NCI-H1417 treated with DMSO at 0.1 percent for 48 hours (cell line): ENCODE measurements at regions not wholly inside any gene's neighbourhood (a gene's known extent, or its start where the extent isn't known, plus 50 kb on each side); places are given as distances from the start of the nearest gene placed in this dataset.
"Not testable (repeated sequence)": the region's sequence is repeated elsewhere in the genome, so short reads cannot be mapped to it uniquely, and the experiment has no call there.

ENCODE experiments used
- DNase-seq: peaks from one replicate; lab custom pipeline; 2025; lab: John Stamatoyannopoulos, UW

DNA sequence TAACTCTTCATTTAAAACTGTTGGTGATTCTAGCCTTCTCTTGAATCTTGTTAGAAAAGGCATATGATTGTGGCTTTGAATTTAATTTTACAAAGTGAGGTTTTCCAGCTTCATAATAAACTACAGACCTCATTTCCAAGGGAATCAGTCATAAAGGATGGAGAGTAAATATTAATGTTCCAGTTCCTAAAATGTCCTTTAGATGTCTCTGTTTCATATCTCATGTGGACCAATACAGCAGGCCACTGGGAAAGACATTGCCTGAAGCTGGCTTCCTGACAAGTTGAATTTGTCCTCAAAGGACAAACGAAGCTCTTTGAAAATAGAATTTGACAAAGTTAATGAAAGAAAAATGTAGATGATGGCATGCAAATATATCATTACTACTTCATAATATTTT, 125.4 kb downstream of the ZNF330 start:
- DNase-seq, result peak; percentile 29

DNA sequence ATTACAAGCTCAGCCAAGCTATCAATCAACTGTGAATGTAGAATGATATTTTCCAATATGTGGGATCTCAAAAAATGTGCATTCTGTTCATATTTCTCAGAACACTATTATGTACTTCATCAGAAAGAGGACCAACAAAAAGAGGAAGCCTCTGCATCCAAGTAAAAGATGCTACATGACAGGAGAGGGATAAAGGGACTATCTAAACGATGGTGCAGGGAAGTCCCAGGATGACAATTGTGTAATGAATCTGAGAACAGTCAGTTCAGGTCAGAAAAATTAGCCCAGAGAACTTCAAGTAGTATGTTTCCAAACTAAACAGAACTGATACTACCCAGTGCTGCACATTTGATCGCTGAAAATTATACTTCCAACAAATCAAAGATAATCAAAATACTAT, 127.0 kb downstream of the ZNF330 start:
- DNase-seq, result no peak

DNA sequence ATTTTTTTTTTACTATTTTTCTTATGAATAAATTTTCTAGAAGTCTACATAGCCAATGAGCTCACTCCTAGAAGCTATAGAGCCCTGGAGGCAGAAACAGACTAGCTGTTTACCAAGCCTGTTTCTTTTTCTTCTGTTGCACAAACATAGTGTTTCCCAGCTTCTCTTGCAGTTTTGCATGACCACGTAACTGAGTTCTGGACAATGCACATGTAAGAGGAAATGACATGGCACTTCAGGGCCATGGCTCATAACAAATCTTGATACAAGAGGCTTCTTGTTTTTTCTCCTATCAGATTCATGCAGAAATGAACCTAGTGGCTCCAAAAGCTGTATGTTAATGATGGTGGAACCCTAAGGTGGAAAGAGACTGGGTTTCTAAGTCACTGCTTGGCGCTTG, 127.4 kb downstream of the ZNF330 start:
- no peak for DNase-seq

DNA sequence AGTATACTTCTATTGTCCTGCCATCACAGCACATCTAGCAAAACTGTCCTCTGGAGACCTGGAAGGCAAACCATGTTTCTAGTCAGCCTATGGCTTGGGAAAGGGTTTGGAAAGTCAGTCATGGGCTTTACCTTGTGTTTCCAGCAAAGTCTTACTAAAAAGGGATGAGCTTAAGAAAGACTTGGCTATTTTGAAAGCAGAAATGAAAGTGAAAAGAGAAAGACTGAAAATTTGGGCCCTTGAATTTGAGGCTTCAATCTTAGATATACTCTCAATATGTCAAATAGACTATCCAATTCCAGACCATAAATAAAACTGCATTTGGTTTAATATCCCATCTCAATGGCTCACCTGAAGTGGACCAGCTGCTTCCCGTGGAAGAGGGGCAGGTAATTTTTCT, 127.9 kb downstream of the ZNF330 start:
- no peak for DNase-seq

DNA sequence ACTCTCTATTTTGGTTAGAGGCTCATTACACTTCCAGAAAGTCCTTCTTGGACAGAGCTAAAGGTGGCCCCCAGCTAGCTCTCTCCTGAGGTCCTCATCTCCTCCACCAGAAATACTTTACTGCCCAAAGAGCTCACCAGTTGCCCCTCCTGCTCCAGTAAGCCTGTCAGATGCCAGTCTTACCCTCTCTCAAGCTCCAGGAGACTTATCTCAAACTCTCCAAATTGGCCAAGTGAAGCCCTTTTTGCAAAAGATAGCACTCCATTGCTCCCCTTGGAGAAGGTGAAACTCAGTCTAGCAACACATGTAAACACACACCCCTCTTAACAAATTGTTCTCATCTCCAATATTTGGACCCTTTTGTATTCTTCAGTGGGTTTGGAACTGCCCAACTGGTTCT, 128.5 kb downstream of the ZNF330 start:
- no peak for DNase-seq

DNA sequence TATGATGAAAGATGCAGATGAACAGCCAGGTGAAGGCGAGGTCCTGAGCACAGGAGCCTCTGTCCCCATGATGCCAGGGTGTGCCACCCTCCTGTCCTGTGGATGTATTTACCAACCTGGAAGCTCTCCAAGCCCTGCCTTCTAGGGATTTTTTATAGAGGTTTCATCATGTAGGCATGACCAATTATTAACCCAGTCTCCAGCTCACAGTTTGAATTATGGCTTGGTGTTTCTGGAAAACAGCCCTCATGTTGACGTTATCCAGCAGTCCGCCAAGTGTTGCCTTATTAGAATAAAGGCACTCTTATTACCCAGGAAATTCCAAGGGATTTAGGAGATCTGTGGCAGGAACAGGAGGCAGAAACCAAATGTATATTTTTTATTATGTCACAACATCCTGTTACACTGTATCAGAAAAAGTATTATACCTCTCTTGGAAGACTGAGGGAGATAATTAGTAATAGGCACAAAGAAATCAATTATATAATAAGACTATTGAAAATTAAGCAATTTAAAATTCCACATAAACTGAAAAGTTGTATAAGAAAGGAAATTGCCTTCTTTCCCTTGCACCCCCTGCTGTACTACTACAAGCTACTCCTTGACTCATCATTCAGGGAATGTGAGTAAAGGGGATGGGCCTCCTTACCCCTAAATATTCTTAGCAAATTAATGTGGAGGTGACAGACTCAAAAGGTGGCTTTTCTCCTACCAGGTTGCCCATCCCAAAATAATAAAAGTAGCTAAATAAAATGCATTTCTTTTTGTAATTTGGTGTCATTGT, 129.6 kb downstream of the ZNF330 start:
- DNase-seq, result peak; percentile 10

DNA sequence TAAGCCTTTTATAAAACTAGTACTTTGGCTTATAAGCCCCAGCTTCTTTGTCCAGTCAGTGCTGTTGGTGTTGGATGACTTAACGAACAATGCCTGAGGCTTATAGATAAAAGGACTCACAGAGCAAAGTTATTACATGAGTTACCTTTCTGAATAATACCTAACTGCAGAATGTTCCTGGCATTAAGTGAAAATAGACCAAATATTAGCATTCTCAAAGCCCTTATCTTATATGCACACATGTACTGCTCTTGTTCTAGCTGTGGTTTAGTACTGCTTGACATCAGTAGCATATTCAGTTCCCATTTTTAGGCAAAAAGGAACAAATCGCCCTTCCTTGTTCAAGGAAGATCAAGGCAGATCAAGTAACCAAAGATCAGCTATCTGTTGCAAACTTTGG, 131.6 kb downstream of the ZNF330 start:
- DNase-seq, result no peak

DNA sequence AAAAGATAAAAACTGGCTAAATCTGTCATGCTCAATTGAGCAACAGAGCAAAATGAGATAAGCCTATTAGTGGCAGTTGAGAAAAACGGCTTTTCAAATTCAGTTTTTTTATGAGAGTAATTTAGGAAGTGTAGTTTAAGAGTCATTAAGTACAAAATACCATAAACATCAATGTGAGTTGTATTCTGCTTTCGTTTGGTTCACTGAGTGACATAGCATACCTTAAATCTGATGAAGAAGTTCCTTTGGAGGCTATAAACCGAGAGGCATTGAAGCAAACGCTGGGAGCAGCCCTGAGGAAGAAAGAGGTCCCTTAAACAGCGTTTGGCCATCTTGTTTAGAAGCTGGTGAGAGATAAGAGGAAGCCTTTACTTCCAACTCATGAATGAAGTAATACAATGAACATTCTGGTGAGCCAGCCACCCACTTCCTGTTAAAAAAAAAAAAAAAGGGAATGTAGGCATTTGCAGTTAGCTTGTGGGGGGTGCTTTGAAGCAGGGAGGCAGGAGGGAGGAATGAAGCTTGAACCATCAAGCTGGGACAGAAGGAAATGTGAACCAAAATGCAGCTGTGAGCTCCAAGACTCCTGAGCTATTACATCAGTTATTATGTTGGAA, 132.3 kb downstream of the ZNF330 start:
- DNase-seq, result no peak

DNA sequence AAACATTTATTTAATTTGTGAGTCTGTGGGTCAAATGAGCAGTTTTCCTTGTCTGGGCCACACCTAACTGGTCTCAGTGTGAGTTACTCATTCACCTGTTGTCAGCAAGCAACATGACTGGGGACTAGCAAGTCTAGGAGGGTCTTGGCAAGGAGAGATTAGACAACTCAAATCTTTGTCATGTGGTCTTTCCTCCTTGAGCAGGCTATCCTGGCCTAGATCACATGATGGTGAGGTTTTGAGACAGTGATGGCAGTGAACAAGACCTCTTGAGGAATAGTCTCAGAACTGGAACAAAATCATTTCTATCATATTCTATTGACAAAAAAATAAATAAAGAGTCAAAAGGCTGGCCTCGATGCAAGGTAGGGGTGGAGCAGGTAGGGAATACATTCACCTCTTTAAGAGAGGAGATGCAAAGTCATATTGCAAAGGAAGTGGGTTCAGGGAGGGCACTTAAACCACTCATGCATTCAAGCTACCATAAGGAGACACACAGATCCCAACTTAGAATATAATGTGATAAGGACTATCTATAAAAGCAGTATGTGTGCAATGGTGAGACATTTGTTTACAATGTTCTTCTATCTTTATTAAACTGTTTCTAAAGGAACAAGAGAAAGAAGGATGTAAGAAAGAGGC, 135.7 kb downstream of the ZNF330 start:
- DNase-seq, result no peak

DNA sequence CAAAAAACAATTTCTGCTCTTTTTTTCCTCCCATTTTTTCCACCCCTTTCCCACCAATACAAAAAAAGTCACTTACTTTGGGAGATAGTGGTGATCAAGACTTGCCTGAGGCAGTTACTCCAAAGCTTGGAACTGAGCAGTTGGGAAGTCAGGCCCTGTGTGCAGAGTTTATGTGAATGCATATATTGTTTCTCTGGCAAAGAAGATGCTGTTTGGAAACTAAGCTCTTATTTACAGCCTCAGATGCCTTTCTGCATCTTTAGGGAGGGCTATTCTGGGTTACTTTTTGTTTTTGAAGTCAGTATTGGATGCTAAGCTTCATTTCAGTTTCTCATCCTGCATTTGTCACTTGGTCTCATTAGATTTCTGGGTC, 136.3 kb downstream of the ZNF330 start:
- DNase-seq, result no peak

DNA sequence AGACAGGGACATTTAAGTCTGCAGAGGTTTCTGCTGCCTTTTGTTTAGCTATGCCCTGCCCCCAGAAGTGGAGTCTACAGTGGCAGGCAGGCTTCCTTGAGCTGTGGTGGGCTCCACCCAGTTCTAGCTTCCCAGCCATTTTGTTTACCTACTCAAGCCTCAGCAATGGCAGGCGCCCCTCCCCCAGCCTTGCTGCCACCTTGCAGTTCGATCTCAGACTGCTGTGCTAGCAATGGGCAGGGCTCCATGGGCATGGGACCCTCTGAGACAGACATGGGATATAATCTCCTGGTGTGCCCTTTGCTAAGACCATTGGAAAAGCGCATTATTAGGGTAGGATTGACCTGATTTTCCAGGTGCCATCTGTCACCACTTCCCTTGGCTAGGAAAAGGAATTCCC, 147.5 kb downstream of the ZNF330 start:
- DNase-seq, result not testable (repeated sequence)

DNA sequence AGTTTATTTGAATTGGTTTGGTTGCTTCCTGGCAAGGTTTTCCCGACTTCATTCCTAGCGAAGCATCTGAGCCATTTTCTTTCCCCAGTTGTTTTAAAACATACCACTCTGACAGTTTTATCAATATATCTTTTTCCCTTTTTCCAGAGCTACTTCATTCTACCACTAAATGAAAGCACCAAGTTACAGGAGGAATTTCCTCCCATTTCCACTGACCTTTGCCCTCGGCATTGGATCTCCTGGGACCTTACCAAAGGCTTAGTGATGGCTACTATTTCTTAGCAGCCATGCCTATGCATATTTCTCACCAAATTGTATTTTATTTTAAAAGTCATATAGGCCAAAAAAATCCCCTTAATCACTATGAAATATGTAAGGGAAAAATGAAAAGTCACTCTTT, 150.5 kb downstream of the ZNF330 start:
- no peak for DNase-seq

DNA sequence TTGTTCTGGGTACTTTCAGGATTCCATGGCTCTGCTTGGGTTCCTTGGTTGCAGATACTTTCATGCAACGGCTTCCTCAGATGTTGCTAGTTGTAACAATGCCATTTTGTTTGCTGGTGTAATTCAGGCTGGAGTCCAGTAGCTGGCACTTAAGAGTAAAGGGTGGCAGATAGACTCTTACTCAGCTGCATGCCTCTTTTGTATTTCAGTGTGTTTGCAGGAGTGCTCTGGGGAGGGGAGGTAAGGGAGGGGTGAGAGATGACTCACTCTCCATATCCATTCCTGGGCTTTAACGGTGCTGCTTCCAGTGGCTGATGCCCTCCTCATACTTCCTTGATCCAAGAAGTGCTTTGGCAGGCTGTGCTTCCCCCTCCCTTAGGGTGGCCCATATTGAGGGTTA, 155.2 kb downstream of the ZNF330 start:
- DNase-seq, result no peak

DNA sequence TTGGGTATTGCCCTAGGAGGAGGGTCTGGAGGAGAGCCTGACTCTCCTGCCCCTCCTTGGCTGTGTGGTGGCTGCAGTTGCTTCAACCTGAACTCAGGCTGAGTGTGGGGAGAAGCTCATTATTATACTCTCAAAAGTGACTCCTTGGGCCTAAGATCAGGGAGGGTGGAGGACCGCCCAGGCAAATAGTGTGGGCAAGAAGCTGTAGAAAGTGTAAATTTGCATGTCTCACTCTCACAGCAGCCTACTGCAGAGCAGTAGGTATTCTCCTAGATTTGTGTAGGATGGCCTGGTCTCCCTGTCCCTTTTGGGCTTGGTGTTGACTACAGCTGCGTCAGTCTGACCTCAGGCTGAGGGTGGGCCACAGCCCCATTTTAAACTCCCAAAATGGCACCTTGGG, 156.1 kb downstream of the ZNF330 start:
- DNase-seq, result no peak

DNA sequence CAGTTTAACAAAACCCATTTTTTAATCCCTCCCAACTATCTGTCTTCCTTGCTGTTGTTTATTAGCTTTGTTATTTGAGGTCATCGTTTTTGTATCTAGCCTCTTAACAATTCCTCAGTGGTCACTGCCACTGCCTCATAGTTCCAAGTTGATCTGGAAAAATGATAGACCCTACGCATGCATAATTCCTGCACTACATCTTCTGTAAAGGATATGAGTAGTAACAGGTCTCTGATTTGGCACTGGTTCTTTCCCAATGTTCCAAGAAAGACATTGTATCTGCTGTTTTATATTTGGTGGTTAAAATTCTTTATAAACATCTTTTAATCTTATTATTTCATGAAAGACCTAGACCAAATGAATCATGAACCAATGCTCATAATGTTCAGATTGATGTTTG, 166.6 kb downstream of the ZNF330 start:
- DNase-seq, result no peak

DNA sequence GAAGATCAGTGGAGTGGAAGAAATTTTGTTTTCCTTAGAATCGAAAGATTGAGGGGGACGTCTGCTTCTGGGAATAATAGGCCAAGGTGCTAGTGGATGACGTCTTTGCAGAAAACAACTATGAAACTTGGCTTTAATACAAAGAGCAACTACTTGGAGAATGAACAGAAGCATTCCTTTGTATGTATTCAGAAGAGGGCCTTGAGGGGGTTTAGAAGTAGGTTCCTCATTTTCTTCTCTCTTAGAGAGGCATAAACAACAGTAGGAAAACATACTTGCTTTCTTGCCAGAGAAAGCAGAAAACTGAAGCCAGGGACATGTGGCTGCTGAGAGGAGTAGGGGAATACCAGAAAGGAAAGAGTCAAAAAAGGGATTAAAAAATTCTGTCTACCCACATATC, 167.8 kb downstream of the ZNF330 start:
- no peak for DNase-seq

DNA sequence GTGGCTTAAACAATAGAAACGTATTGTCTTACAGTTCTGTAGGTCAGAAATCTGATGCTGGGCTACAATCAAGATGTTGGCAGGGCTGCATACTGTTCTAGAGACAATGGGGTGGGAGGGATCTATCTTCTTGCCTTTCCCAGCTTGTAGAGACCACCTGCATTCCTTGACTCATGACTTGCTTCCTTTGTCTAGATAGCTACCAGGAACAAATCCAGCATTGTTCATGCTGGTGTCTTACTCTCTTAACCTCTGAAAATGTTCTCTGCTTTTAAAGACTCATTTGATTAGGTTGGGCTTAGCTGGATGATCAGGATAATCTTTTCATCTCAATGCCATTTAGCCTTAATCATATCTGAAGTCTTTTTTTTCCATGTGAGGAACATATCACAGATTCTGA, 169.0 kb downstream of the ZNF330 start:
- DNase-seq, result no peak

DNA sequence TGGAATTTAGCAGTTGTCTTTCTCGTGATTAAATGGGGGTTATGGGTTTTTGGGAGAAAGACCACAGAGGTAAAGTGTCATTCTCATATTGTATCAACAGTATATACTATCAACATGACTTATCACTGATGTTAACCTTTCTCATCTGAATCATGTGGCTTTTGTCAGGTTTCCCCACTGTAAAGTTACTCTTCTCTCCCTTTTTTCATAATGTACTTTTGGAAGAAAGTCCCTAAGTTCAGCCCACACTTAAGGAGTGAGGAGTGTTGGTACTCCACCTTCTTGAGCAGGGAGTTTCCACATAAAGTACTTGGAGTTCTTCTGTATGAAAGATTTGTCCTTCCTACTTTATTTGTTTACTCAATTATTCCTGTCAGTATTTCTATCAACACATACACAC, 169.9 kb downstream of the ZNF330 start:
- DNase-seq, result no peak

DNA sequence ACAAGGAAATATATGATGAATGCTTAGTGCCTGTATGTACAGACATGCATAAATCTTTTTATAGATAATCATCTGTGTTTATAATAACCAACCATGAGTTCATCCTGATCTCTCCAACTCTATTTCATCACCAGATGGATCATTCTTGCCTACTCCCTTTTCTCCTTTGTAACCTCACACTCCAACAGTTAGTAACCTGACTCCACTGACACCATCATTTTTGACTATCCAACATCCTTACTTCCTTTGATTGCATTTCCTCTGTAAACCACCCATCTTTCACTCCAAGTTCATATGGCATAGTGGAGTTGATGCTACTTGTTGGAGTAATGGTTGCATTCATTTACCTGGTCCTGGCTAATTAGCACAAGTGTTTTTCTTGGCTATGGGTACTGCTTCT, 170.6 kb downstream of the ZNF330 start:
- no peak for DNase-seq

DNA sequence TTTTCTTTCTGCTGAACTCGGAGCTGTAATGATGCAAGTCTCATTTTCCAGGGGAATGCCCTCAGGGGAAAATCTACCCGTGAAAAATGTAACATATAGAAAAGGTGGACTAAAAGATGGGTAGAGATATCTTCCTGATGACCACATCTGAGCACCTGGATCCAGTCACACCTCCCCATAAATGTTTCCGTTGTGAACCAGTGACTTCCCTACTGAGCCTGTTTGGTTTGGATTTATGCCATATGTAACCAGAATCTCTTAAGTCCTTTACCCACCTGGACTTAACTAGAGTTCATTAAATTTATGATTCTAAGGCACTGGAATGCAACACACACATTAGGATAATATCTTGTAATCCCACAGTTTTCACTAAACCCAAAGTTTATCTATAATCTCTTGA, 171.1 kb downstream of the ZNF330 start:
- DNase-seq, result no peak

DNA sequence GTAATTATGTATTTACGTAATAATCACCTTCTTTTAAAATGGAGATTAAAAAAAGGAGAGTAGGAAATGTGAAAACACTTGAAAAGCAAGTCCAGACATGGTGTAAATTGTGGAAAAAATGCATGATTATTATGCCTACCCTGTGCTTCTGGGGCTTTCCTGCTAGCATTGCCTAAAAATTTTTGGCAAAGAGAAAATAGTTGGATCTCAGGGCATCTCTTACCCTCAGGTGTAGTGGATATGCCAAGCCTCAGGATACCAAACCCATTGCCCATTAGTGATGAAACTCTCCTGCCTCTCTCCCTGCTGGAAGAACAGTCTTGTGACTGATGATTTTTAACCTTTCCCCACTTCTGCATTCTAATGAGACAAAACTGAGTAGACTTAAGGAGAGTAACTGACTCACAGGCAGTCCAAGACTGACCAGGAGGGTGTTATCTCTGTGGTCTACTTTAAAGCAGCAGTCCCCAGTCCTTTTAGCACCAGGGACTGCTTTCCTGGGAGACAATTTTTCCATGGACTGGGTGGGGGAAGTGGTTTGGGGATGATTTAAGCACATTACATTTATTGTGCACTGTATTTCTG, 174.6 kb downstream of the ZNF330 start:
- DNase-seq, result no peak

DNA sequence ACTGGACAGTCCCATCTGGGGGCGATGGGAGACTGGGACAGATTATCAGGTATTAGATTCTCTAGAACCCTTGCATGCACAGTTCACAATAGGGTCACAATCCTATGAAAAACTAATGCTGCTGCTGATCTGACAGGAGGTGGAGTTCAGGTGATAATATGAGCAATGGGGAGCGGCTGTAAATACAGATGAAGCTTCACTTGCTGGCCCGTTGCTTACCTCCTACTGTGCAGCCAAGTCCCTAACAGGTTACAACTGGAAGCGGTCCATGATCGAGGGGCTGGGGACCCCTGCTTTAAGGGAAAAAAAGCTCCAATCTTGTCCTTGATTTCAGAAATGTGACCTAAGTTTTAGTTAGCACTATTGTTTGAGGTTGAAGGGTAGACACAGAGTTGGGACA, 175.2 kb downstream of the ZNF330 start:
- DNase-seq, result no peak

DNA sequence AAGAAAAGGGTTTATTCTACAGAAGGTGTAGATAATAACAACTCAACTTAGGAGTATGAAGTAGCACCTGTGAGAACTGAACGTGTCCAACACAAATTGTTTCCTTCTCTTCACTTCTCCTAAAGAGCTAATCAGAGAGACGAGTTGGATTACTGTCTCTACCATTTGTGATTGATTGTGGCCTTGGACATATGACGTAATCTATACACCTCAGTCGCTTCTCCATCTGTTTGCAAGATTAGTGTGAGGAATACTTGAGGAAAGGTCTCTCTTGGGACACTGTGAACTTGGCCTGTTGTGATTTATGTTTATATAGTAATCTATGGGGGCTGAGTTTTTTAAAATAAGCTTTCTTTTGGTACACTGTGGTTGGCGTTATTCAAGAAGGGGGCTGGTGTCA, 182.0 kb downstream of the ZNF330 start:
- DNase-seq, result no peak
